Fibroblast of lung (primary cell): ENCODE measurements at regions not wholly inside any gene's neighbourhood (a gene's known extent, or its start where the extent isn't known, plus 50 kb on each side); places are given as distances from the start of the nearest gene placed in this dataset.

ENCODE experiments used
- DNase-seq, 2 donors: peaks; one replicate each; pipeline versions ENCODE4 v3.0.0 to v3.0.0-alpha.2; 2010; ENCODE audit warnings: low read depth in 2 of 2
- H2AFZ ChIP-seq: 2 replicates; pipeline ENCODE4 v1.5.1; 2012; ENCODE audit warnings: low read length, control low read depth, inconsistent platforms
- H3K27ac ChIP-seq: 2 replicates; pipeline ENCODE4 v1.5.1; 2011; ENCODE audit warnings: low read length, control low read depth; ENCODE audit not compliant: insufficient read depth
- H3K27me3 ChIP-seq: 2 replicates; pipeline ENCODE4 v1.5.1; 2011; ENCODE audit warnings: mild to moderate bottlenecking, low read length; ENCODE audit not compliant: control insufficient read depth, insufficient read depth
- H3K36me3 ChIP-seq: 2 replicates; pipeline ENCODE4 v1.5.1; 2011; ENCODE audit warnings: low read length; ENCODE audit not compliant: control insufficient read depth, insufficient read depth
- H3K4me1 ChIP-seq: 2 replicates; pipeline ENCODE4 v1.5.1; 2011; ENCODE audit warnings: low read length; ENCODE audit not compliant: control insufficient read depth, insufficient read depth; ENCODE audit errors: extremely low read depth
- H3K4me2 ChIP-seq: 2 replicates; pipeline ENCODE4 v1.5.1; 2011; ENCODE audit warnings: low read length, control low read depth; ENCODE audit not compliant: insufficient read depth; ENCODE audit errors: extremely low read depth
- H3K4me3 ChIP-seq, 4 experiments: fragments of 200-600 bp in 1 of 4; sonication (generic) in 1 of 4; replicated peaks in 1 of 4; 2 replicates each; pipeline ENCODE4 v1.5.1; 2011 to 2016; ENCODE audit warnings: low read length in 4 of 4, low read depth in 3 of 4, mild to moderate bottlenecking in 3 of 4, control low read depth in 2 of 4, inconsistent platforms in 1 of 4, mixed read lengths in 1 of 4; ENCODE audit not compliant: insufficient read depth in 1 of 4; ENCODE audit errors: control extremely low read depth in 1 of 4
- H3K79me2 ChIP-seq: 2 replicates; pipeline ENCODE4 v1.5.1; 2012; ENCODE audit warnings: mild to moderate bottlenecking, low read length, inconsistent platforms; ENCODE audit not compliant: control insufficient read depth, insufficient read depth
- H3K9ac ChIP-seq: 2 replicates; pipeline ENCODE4 v1.5.1; 2011; ENCODE audit warnings: mild to moderate bottlenecking, low read length, control low read depth; ENCODE audit not compliant: insufficient read depth
- H3K9me3 ChIP-seq: 2 replicates; pipeline ENCODE4 v1.5.1; 2012; ENCODE audit warnings: low read depth, low read length; ENCODE audit not compliant: control insufficient read depth, insufficient read depth
- H4K20me1 ChIP-seq: 2 replicates; pipeline ENCODE4 v1.5.1; 2011; ENCODE audit warnings: low read length; ENCODE audit not compliant: control insufficient read depth, insufficient read depth; ENCODE audit errors: extremely low read depth
- EZH2 ChIP-seq: IDR thresholded peaks from 2 replicates; pipeline ENCODE4 v1.5.1; 2012; ENCODE audit warnings: low read length, control low read depth, mild to moderate bottlenecking; ENCODE audit errors: missing control alignments
- TF ChIP-seq, protein P1 (sequence below), 2 donors: IDR thresholded peaks in 1 of 2; conservative IDR thresholded peaks in 1 of 2; 1 replicate in 1 of 2; 2 replicates in 1 of 2; pipeline ENCODE4 v1.5.1; 2011 to 2012; ENCODE audit warnings: low read length in 2 of 2, control low read depth in 1 of 2, inconsistent platforms in 1 of 2, low read depth in 1 of 2, mild to moderate bottlenecking in 1 of 2

DNA sequence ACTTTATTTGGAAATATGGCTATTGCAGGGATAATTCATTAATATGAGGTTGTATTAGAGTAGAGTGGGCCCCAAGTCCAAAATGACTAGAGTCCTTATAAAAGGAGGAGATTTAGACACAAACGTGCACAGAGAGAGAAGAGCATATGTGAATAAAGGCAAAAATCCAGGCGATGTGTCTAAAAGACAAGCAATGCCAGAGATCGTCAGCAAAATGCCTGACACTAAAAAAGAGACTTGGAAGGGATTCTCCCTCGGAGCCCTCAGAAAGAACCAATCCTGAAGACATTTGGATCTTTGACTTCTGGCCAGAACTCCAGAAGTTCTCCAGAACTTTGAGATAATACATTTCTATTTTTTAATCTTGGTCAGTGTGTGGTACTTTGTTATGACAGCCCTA lies 472.1 kb downstream of the NLGN4X start:
- H3K9ac ChIP-seq: no peak overlapping the region
- no peak overlapping the region for H3K4me3 ChIP-seq
- no peaks in the 10 kb centered on the region for H4K20me1 ChIP-seq
- no peak for TF ChIP-seq EZH2
- TF ChIP-seq, protein P1, sequence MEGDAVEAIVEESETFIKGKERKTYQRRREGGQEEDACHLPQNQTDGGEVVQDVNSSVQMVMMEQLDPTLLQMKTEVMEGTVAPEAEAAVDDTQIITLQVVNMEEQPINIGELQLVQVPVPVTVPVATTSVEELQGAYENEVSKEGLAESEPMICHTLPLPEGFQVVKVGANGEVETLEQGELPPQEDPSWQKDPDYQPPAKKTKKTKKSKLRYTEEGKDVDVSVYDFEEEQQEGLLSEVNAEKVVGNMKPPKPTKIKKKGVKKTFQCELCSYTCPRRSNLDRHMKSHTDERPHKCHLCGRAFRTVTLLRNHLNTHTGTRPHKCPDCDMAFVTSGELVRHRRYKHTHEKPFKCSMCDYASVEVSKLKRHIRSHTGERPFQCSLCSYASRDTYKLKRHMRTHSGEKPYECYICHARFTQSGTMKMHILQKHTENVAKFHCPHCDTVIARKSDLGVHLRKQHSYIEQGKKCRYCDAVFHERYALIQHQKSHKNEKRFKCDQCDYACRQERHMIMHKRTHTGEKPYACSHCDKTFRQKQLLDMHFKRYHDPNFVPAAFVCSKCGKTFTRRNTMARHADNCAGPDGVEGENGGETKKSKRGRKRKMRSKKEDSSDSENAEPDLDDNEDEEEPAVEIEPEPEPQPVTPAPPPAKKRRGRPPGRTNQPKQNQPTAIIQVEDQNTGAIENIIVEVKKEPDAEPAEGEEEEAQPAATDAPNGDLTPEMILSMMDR (conservative IDR thresholded peaks at IDR 0.05 in 1 of 2, IDR thresholded peaks at IDR 0.05 in 1 of 2; ENCODE audit: low read depth in 1 of 2, low read length in 2 of 2): no peak
- H3K27me3 ChIP-seq: no peaks in the 10 kb centered on the region
- H3K79me2 ChIP-seq: no peaks in the 10 kb centered on the region
- H3K27ac ChIP-seq: no peak overlapping the region
- H3K36me3 ChIP-seq: no peaks in the 10 kb centered on the region
- H3K4me2 ChIP-seq: no peak overlapping the region
- no peaks in the 10 kb centered on the region for H3K9me3 ChIP-seq
- DNase-seq: no peak
- H3K4me1 ChIP-seq: no peaks in the 10 kb centered on the region
- no peak overlapping the region for H2AFZ ChIP-seq

DNA sequence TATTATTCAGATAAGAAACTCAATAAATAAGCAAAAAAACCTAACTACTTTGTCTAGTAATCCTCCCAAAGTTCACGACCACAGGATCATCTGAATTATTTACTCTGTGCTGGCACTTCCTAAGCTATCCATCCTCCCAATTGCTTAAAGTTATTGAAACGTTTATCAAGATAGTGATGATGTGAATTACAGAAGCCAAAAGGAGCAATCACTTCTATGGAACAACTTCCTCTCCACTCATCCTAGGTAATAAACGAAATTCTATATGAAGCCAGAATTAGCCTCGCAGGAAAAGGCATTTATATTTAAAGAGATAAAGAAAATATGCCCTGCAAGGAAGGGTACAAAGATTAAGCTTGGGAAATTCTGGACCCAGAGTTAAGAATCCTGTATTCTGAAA lies 475.4 kb downstream of the NLGN4X start:
- H3K4me2 ChIP-seq: no peak overlapping the region
- no peak overlapping the region for H2AFZ ChIP-seq
- H3K27ac ChIP-seq: no peak overlapping the region
- no peaks in the 10 kb centered on the region for H3K79me2 ChIP-seq
- no peaks in the 10 kb centered on the region for H3K9me3 ChIP-seq
- TF ChIP-seq, protein P1 (conservative IDR thresholded peaks at IDR 0.05 in 1 of 2, IDR thresholded peaks at IDR 0.05 in 1 of 2; ENCODE audit: low read depth in 1 of 2, low read length in 2 of 2): no peak
- TF ChIP-seq EZH2: no peak
- no peaks in the 10 kb centered on the region for H3K4me1 ChIP-seq
- no peaks in the 10 kb centered on the region for H3K27me3 ChIP-seq
- no peaks in the 10 kb centered on the region for H3K36me3 ChIP-seq
- no peak for DNase-seq
- H4K20me1 ChIP-seq: no peaks in the 10 kb centered on the region
- no peak overlapping the region for H3K4me3 ChIP-seq
- no peak overlapping the region for H3K9ac ChIP-seq

DNA sequence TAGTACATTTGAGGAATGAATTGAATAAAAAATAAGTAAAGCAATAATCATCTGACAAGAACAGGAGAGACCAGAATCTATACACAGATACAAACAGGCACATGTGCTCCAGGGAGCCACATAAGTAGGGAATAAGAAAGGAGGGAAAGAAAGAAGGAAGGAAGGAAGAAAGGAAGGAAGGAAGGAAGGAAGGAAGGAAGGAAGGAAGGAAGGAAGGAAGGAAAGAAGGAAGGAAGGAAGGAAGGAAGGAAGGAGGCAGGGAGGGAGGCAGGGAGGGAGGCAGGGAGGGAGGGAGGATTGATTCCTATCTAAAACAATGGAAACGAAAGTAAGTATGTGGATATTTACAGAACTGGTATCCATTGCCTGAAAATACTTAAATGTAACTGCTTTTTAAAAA lies 475.8 kb downstream of the NLGN4X start:
- H3K4me2 ChIP-seq: no peak overlapping the region
- H3K27ac ChIP-seq: no peak overlapping the region
- TF ChIP-seq, protein P1 (conservative IDR thresholded peaks at IDR 0.05 in 1 of 2, IDR thresholded peaks at IDR 0.05 in 1 of 2; ENCODE audit: low read depth in 1 of 2, low read length in 2 of 2): no peak
- TF ChIP-seq EZH2: no peak
- no peaks in the 10 kb centered on the region for H3K9me3 ChIP-seq
- DNase-seq: no peak
- no peak overlapping the region for H2AFZ ChIP-seq
- H3K4me1 ChIP-seq: no peaks in the 10 kb centered on the region
- no peaks in the 10 kb centered on the region for H3K36me3 ChIP-seq
- H3K9ac ChIP-seq: no peak overlapping the region
- H3K4me3 ChIP-seq: no peak overlapping the region
- H4K20me1 ChIP-seq: no peaks in the 10 kb centered on the region
- H3K79me2 ChIP-seq: no peaks in the 10 kb centered on the region
- no peaks in the 10 kb centered on the region for H3K27me3 ChIP-seq
